Prostate gland (tissue), 2 donors: ENCODE measurements at regions not wholly inside any gene's neighbourhood (a gene's known extent, or its start where the extent isn't known, plus 50 kb on each side); places are given as distances from the start of the nearest gene placed in this dataset.
"Not testable (repeated sequence)": the region's sequence is repeated elsewhere in the genome, so short reads cannot be mapped to it uniquely, and the experiment has no call there.

Experiments
- CTCF ChIP-seq, 4 experiments: fragments of 200-600 bp in 2 of 4; fragments of 450-650 bp in 2 of 4; sonication (generic) in 2 of 4; IDR thresholded peaks; 1 replicate in 3 of 4; 2 replicates in 1 of 4; pipeline ENCODE4 v1.5.1; 2016 to 2019; ENCODE audit warnings: antibody characterized with exemption in 4 of 4, mild to moderate bottlenecking in 2 of 4, moderate library complexity in 2 of 4
- POLR2A ChIP-seq: fragments of 450-650 bp; IDR thresholded peaks from one replicate; pipeline ENCODE4 v1.6.1; 2016; ENCODE audit warnings: antibody characterized with exemption, mild to moderate bottlenecking
- POLR2AphosphoS5 ChIP-seq: sonication (generic); formaldehyde crosslinking; IDR thresholded peaks from one replicate; pipeline ENCODE4 v1.6.1; 2017; ENCODE audit warnings: antibody characterized with exemption

DNA sequence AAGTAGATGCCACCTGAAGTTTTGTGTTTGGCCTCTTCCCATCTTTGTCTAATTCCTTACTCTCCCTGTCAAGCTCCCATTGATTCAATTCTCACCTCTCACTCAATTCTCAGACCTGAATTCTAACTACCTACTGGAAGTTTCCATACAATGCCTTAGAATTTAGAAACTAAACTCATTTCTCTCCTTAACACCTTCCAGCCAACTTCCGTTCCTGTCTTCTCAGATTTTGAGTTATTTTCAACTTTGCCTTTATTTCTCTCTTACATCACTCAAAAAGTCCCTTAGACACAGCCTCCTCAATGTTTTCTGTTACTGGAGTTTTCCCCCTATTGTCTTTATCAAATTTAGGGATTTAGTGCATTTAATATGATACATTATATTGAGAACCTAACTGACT lies 382.2 kb downstream of the DMAC1 start:
- not testable (repeated sequence) for TF ChIP-seq CTCF (IDR thresholded peaks at IDR 0.05); POLR2A; POLR2AphosphoS5
